ENCODE measurements at regions not wholly inside any gene's neighbourhood (a gene's known extent, or its start where the extent isn't known, plus 50 kb on each side); places are given as distances from the start of the nearest gene placed in this dataset.
"Not testable (repeated sequence)": the region's sequence is repeated elsewhere in the genome, so short reads cannot be mapped to it uniquely, and the experiment has no call there.

GRCh38 chr3:26474706-26475105 lies 147.9 kb upstream of the LRRC3B start:
- Histone ChIP-seq H3K4me2 (no peak overlapping the region), H3K27me3 (no peaks in the 10 kb centered on the region)
- TF ChIP-seq Cebpa-rat (IDR thresholded peaks at IDR 0.05), result no peak

GRCh38 chr3:26480377-26480776 lies 142.2 kb upstream of the LRRC3B start:
- H3K4me2 ChIP-seq, result no peak overlapping the region
- H3K4me1 ChIP-seq, result no peaks in the 10 kb centered on the region
- no peaks in the 10 kb centered on the region for H4K20me1 ChIP-seq
- H3K36me3 ChIP-seq, result no peaks in the 10 kb centered on the region
- no peaks in the 10 kb centered on the region for H3K27me3 ChIP-seq
- no peak overlapping the region for H3K4me3 ChIP-seq
- no peaks in the 10 kb centered on the region for H3K9me3 ChIP-seq
- no peak overlapping the region for H3K9ac ChIP-seq
- no peak for TF ChIP-seq Cebpa-rat (IDR thresholded peaks at IDR 0.05)
- H3K27ac ChIP-seq, result no peak overlapping the region

More at GRCh38 chr3:26474706-26475105, 147.9 kb upstream of the LRRC3B start:
- Histone ChIP-seq H3K9ac (no peak overlapping the region), H4K20me1 (no peaks in the 10 kb centered on the region), H3K27ac (no peak overlapping the region), H3K4me1 (no peaks in the 10 kb centered on the region), H3K36me3 (no peaks in the 10 kb centered on the region), H3K9me3 (0 out of 2 replicates have a peak, but pooled peaks cover 2% of the 10 kb centered on the region), H3K4me3 (no peak overlapping the region)

- H4K20me1 ChIP-seq, result no peaks in the 10 kb centered on the region
- H3K36me3 ChIP-seq, result no peaks in the 10 kb centered on the region
- no peak overlapping the region for H3K27ac ChIP-seq
- H3K4me3 ChIP-seq, result no peak overlapping the region
- no peaks in the 10 kb centered on the region for H3K4me1 ChIP-seq
- no peaks in the 10 kb centered on the region for H3K9me3 ChIP-seq
- no peaks in the 10 kb centered on the region for H3K27me3 ChIP-seq
- no peak for TF ChIP-seq Cebpa-rat (IDR thresholded peaks at IDR 0.05)
- H3K4me2 ChIP-seq, result no peak overlapping the region
- H3K9ac ChIP-seq, result no peak overlapping the region
Observed at GRCh38 chr3:26484140-26484539, 138.4 kb upstream of the LRRC3B start.

- H4K20me1 ChIP-seq, result no peaks in the 10 kb centered on the region
- H3K9ac ChIP-seq, result no peak overlapping the region
- H3K27ac ChIP-seq, result no peak overlapping the region
- no peaks in the 10 kb centered on the region for H3K36me3 ChIP-seq
- no peaks in the 10 kb centered on the region for H3K9me3 ChIP-seq
- no peaks in the 10 kb centered on the region for H3K4me1 ChIP-seq
- H3K4me2 ChIP-seq, result no peak overlapping the region
- H3K27me3 ChIP-seq, result no peaks in the 10 kb centered on the region
- no peak overlapping the region for H3K4me3 ChIP-seq
- no peak for TF ChIP-seq Cebpa-rat (IDR thresholded peaks at IDR 0.05)
Observed at GRCh38 chr3:26498271-26498670, 124.3 kb upstream of the LRRC3B start.

GRCh38 chr3:26505399-26505798 lies 117.2 kb upstream of the LRRC3B start:
- no peak for TF ChIP-seq Cebpa-rat (IDR thresholded peaks at IDR 0.05)
- Histone ChIP-seq H4K20me1 (no peaks in the 10 kb centered on the region), H3K4me3 (no peak overlapping the region), H3K9ac (no peak overlapping the region), H3K4me1 (peaks cover 14% of the 10 kb centered on the region), H3K9me3 (peaks cover 5% of the 10 kb centered on the region), H3K27me3 (no peaks in the 10 kb centered on the region), H3K27ac (no peak overlapping the region), H3K4me2 (peak overlapping the region; percentile 22), H3K36me3 (no peaks in the 10 kb centered on the region)

- H3K9me3 ChIP-seq, result peaks cover 27% of the 10 kb centered on the region
- not testable (repeated sequence) for H3K4me3 ChIP-seq, H3K27ac ChIP-seq, H3K4me1 ChIP-seq, H3K4me2 ChIP-seq, H3K9ac ChIP-seq, H3K27me3 ChIP-seq, H3K36me3 ChIP-seq, H4K20me1 ChIP-seq
Observed at GRCh38 chr3:26514445-26515029, 108.0 kb upstream of the LRRC3B start.

GRCh38 chr3:26515351-26515750 lies 107.2 kb upstream of the LRRC3B start:
- no peaks in the 10 kb centered on the region; the same call in 1 of the 2 replicates for H3K36me3 ChIP-seq
- no peak for TF ChIP-seq Cebpa-rat (IDR thresholded peaks at IDR 0.05)
- H4K20me1 ChIP-seq, result no peaks in the 10 kb centered on the region
- no peak overlapping the region for H3K27ac ChIP-seq
- H3K4me1 ChIP-seq, result no peaks in the 10 kb centered on the region
- H3K9me3 ChIP-seq, result peaks cover 27% of the 10 kb centered on the region
- H3K4me3 ChIP-seq, result no peak overlapping the region
- no peak overlapping the region for H3K9ac ChIP-seq
- no peak overlapping the region for H3K4me2 ChIP-seq
- H3K27me3 ChIP-seq, result no peaks in the 10 kb centered on the region

- Histone ChIP-seq H3K9me3 (peaks cover 39% of the 10 kb centered on the region), H3K27me3 (no peaks in the 10 kb centered on the region), H4K20me1 (no peaks in the 10 kb centered on the region), H3K36me3 (no peaks in the 10 kb centered on the region; the same call in 1 of the 2 replicates), H3K9ac (no peak overlapping the region), H3K4me3 (no peak overlapping the region), H3K4me1 (no peaks in the 10 kb centered on the region), H3K27ac (no peak overlapping the region), H3K4me2 (no peak overlapping the region)
- TF ChIP-seq Cebpa-rat (IDR thresholded peaks at IDR 0.05), result no peak
Observed at GRCh38 chr3:26521261-26521660, 101.3 kb upstream of the LRRC3B start.

GRCh38 chr3:26522919-26523318 lies 99.7 kb upstream of the LRRC3B start:
- Histone ChIP-seq H3K4me3 (no peak overlapping the region), H3K4me1 (no peaks in the 10 kb centered on the region), H3K9me3 (peaks cover 35% of the 10 kb centered on the region), H3K36me3 (no peaks in the 10 kb centered on the region; the same call in 1 of the 2 replicates), H3K4me2 (no peak overlapping the region), H3K9ac (no peak overlapping the region), H3K27ac (no peak overlapping the region), H4K20me1 (no peaks in the 10 kb centered on the region), H3K27me3 (no peaks in the 10 kb centered on the region)
- no peak for TF ChIP-seq Cebpa-rat (IDR thresholded peaks at IDR 0.05)

GRCh38 chr3:26525013-26525412 lies 97.6 kb upstream of the LRRC3B start:
- no peak overlapping the region for H3K4me3 ChIP-seq
- H3K27me3 ChIP-seq, result no peaks in the 10 kb centered on the region
- H3K4me2 ChIP-seq, result no peak overlapping the region
- no peak overlapping the region for H3K9ac ChIP-seq
- H3K36me3 ChIP-seq, result no peaks in the 10 kb centered on the region
- H3K9me3 ChIP-seq, result peaks cover 34% of the 10 kb centered on the region
- H3K27ac ChIP-seq, result no peak overlapping the region
- H3K4me1 ChIP-seq, result no peaks in the 10 kb centered on the region
- H4K20me1 ChIP-seq, result no peaks in the 10 kb centered on the region
- no peak for TF ChIP-seq Cebpa-rat (IDR thresholded peaks at IDR 0.05)

- H3K9me3 ChIP-seq, result peaks cover 6% of the 10 kb centered on the region; the same call in 1 of the 2 replicates
- no peak overlapping the region for H3K9ac ChIP-seq
- TF ChIP-seq Cebpa-rat (IDR thresholded peaks at IDR 0.05), result no peak
- H3K4me2 ChIP-seq, result no peak overlapping the region
- no peak overlapping the region for H3K4me3 ChIP-seq
- H3K27me3 ChIP-seq, result no peaks in the 10 kb centered on the region
- H3K36me3 ChIP-seq, result no peaks in the 10 kb centered on the region
- no peak overlapping the region for H3K27ac ChIP-seq
- no peaks in the 10 kb centered on the region for H4K20me1 ChIP-seq
- H3K4me1 ChIP-seq, result no peaks in the 10 kb centered on the region
Observed at GRCh38 chr3:26535151-26535550, 87.4 kb upstream of the LRRC3B start.
